GM18505 (cell line): ENCODE measurements at regions not wholly inside any gene's neighbourhood (a gene's known extent, or its start where the extent isn't known, plus 50 kb on each side); places are given as distances from the start of the nearest gene placed in this dataset.

Source experiments
- ATAC-seq: cut with Tn5 transposase; IDR thresholded peaks from one replicate; pipeline ENCODE4 v1.9.1; 2021; ENCODE audit not compliant: unreplicated experiment
- POLR2A ChIP-seq: IDR thresholded peaks from 4 replicates; pipeline ENCODE4 v1.6.1; 2011; ENCODE audit warnings: borderline replicate concordance; ENCODE audit not compliant: insufficient read depth, insufficient read length; ENCODE audit errors: extremely low read depth

DNA sequence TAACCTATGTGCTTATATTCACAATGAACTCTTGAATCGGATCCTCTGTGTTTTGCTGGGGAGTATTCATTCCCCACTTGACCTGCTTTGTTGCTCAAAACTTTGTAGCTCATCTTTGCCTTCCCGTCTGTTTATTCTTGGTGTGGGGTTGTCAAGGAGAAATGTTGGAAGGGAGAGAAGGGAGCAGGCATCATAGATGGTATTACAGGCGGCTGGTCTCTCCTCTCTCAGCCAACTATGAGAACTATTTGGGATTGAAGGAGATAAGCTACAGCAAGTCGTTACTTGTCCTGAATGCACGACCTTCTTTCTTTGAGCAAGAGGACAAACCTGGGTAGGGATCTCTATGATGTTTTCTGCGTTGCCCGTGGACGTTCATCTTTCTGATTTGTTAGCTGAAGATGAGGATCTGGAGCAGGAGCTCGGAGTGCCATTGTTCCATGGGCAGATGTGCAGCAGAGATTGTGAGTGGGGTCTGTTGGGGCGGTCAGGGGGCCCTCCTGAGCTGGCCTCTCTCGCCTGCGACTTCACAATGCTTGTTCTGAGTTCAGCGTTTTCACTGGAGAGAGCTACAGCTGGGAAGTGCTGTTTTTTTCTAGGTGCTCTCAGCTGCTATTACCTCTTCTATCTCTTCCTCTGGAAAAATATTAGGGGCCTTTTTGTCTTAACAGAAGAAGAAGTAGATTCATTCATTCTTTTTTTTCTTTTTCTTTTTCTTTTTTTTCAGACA is 126.9 kb upstream of the KLF6 start:
- no peak for ATAC-seq
- TF ChIP-seq POLR2A: no peak

DNA sequence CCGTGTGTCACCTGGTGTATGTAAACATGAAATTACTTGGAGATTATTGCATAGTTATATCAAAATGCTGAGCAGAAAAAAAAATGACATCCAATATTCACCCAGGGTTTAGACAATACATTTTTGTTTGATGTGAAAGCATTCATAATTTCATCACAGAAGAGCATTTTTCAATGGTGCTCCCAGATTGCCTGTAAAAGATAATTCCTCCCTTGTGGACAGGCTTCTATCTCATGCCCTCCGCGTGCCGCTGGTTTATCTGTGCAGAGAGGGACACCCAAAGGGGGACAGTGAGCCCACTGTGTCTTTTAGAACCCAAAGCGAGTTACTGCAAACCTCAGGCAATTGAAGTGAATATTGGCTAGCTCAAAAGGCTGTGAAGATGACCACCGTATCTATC is 126.2 kb upstream of the KLF6 start:
- TF ChIP-seq POLR2A: no peak
- ATAC-seq: no peak

DNA sequence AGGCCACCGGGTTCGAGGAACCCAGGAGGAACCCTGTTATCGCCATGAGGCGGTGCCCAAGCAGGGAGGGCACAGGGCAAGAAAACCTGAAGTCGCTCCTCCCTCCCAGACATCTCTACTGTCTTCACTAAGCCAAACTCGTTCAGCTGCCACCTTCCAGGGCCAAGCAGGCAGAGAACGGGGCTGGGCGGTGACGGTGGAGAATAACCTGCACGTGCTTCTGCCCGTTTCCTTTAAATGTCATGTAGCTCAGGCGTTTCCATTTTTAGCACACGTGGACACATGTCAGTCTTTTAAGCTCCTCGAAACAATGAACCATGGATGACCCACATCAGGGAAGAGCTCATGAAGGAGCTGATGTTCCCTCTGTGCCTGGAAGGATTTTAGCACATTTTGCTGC is 124.3 kb upstream of the KLF6 start:
- no peak for TF ChIP-seq POLR2A
- no peak for ATAC-seq

DNA sequence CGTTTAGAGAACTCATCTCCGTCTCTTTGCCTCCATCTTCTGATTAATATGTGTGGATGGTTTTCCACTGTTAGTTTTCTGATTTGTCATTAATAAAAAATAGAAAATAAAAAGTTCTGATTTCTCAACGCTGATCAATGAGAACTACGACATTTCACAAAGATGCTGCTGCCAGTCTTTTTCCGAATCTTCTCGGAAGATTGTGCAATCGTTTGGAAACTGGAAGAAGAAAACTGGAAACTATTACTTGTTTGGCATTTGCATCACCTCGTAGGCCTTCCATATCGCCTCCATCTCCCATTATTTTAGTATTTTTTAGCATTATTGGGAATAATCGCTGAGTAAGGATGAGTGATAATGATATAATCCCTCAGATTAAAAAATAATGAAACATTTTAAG is 123.2 kb upstream of the KLF6 start:
- no peak for TF ChIP-seq POLR2A
- no peak for ATAC-seq

DNA sequence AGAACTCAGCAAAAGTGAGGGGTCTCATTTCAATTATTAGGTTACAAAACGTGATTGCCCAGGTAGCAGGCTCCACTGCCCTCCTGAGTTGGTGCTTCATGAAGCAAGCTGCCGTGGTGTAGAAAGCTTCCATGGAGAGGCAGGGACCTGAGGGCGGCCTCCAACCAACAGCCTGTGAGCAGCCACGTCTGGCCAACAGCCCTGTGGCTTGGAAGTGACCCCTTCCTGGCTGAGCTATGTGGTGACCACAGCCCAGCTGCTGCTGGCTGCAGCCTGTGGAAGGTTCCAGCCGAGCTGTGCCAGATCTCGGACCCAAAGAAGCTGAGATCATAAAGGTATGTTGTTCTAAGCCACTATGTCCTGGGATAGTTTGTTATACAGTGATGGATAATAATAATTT is 122.5 kb upstream of the KLF6 start:
- no peak for ATAC-seq
- TF ChIP-seq POLR2A: no peak

DNA sequence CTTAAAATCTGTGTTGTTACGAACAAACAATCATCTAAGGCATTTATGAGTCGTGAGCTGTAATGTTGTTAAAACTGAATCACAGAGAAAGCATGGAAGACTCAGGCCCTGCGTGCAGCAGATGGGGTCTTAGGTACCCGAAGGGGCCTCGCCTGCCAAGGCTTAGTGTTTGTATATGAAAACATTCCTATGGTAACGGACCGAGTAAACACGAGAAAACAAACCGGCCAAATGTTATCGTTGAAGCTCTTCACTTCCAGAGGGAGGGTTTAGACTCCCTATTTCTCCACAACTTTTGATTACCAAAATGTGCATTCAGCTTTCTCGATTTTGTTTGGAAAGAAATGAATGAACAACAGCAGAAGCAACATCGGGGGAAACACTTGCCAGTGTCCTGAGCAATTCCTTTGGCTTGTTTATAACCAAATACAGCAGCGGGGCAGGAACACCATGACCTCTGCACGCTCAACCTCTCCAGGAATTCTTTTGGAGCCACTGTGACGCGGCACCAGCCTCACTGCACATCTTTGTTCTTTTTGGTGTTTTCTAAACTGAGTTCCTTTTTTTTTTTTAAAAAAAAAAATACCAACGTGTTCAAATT is 121.6 kb upstream of the KLF6 start:
- TF ChIP-seq POLR2A: no peak
- no peak for ATAC-seq

DNA sequence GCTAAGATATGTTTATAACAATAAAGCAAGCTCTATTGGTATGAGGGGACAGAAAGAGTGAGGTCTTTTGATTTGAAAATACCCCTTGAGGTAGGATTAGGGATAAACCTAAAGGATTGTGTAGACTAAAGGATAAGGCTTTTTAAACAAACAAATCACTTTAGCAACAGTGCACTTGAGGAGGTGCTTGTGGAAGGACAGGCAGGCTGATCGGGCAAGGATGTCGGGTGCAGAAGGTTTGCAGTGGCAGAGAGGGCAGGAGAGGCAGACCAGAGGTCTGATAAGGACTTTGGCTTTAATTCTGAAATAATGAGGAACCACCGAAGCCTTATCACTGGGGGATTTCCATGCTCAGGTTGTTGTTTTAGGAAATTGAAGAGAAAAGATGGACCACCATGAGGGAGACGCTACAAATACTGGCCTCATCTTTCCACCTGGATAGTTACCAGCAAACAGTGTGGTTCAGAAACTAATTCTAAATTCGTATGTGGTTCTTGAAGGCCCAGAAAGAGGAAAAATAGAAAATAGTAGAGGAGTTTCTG is 119.5 kb upstream of the KLF6 start:
- no peak for ATAC-seq
- no peak for TF ChIP-seq POLR2A

DNA sequence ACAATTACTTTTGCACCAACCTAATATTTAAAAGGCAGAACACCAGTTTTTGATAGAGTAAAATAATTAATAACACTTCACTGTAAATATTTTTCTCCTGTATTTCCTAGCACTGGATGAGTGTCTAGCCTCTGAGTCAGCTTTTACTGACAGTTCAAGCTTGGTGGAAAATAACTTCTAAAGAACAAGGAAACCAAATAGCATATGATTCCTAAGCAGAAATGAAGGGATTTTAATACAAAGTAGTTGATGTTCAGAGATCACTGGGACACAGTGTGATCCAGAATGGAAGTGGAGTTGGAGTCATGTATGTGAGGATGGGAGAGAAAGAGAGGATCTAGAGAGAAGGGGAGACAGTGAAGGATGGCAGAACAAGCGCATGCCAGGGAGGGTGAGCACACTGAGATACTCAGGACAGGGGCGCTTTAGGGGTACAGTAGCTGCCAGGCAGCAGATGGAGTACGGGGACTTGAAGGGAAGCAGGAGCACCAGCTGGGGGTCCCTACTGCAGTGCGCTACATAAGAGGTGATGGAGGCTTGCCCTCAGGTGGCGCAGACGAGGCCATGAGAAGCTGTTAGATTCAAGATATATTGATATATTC is 117.9 kb upstream of the KLF6 start:
- no peak for TF ChIP-seq POLR2A
- peak; percentile 26 for ATAC-seq

DNA sequence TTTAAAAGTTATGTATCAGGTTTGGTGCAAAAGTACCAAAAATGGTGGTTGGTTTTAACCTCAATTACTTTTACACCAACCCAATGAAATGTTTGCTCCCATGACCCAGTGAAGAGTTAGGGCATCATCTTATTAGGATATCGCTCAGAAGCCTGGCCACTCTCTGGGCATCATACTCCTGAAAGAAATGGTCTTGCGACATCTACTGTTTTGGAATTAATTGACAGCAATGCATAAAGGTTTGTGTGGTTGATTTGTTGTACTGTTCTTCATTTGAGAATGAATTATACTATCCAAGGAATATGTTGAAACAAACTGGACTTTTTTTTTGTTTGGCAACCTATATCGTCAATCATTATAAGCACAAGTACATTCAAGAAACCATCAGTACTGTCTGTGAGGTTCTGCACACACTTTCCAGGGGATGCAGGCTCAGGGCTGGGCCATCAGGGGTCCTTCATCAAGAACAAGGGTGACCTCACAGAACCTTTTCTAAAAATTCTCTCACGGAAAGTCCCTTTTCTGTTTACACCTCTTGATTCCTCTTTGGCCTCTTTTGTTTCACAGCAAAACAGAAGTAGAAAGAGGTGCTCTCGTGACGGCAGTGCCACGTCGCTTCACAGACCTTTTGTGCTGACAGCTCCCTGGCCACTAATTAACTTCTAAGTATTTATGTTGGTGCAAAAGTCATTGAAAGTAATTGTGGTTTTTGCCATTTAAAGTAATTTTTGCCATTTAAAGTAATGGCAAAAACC is 117.2 kb upstream of the KLF6 start:
- no peak for TF ChIP-seq POLR2A
- ATAC-seq: peak; percentile 89

DNA sequence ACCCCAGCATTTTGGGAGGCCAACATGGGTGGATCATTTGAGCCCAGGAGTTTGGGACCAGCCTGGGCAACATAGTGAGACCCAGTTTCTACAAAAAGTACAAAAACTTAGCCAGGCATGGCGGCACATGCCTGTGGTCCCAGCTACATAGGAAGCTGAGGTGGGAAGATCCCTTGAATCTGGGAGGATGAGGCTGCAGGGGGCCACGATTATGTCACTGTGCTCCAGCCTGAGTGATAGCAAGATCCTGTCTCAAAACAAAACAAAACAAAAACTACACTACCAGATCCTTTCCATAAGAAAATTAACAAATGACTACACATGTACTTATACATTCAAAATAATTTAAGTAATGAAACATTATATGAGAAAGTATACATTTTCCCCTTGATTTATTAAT is 116.4 kb upstream of the KLF6 start:
- ATAC-seq: no peak
- TF ChIP-seq POLR2A: no peak

DNA sequence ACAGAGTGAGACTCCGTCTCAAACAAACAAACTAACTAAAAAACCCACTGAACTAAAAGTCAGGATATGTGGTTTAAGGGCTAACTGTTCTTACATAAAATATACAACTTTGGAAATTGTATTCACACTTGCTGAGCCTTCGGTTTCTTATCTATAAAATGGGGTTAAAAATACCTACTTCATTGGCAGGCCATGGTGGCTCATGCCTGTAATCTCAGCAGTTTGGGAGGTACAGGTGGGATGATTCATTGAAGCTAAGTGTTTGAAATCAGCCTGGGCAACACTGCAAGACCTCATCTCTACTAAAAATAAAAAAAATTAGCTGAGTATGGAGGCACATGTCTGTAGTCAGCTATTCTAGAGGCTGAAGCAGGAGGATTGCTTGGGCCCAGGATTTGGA is 115.4 kb upstream of the KLF6 start:
- ATAC-seq: no peak
- no peak for TF ChIP-seq POLR2A

DNA sequence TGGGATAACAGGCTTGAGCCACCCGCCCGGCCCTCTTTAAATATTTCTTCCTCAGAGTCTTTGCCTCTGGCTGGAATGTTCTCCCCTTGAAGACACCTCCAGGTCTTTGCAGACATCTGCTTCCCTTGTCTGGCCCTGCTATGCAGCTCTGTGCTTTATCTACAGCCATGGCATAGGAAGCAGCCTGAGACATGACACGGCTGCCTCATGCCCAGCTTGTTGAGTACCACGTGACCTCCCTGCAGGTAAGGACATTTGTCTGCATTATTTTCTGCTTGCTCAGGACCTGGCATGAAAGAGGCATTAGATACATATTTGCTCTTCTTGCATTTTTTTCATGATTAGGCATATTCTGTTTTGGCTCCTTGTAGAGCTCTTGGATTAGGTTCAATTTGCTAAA is 113.8 kb upstream of the KLF6 start:
- ATAC-seq: no peak
- TF ChIP-seq POLR2A: no peak

DNA sequence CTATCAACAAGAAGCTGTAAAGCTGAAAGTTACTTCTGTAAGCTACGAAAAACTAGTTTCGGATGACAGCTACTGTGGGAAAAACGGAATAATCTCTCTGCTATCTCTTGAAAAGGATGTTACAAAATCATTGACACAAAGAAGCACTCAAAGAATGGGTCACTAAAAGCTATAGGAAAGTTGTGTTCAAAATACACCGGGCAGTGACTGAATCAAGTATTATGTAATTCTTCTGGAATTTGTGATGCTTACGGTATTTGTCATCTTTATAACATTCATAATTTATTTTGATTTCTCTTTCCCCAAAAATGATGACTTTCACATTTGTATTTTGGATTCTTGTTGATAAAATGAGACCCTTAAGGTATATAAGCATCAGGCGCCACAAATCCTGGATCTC is 112.1 kb upstream of the KLF6 start:
- no peak for ATAC-seq

More for the DNA sequence above, 112.1 kb upstream of the KLF6 start:
- no peak for TF ChIP-seq POLR2A
